ENCODE measurements at regions not wholly inside any gene's neighbourhood (a gene's known extent, or its start where the extent isn't known, plus 50 kb on each side); places are given as distances from the start of the nearest gene placed in this dataset.

DNA sequence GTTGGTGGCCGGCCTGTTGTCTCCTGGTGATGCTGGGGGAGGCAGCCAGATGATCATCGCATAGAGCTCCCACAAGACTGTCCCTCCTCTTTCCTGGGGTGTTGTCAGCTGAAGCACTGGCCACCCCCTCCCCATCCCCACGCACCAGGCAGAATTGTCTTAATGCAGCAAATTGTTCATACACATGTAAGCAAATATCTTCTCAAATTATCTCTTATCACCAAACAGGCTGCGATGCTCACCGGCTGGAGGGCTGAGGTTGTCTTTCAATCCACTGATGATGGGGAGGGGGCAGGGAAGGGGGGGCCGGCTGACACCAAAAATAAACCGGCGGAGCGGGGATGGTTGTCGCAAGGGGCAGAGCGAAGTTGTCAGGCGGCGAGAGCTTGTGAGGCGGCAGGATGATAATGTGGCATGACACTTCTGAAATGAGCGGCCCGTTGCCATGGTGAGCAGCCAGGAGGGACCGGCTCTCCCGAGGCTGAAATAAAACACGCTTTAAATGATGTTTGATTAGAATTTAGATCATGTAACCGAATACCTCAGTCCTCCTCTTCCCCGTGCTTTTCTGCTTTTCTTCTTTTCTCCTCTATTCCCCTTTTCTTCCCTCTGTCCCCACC lies 59.8 kb downstream of the MRM1 start:
- no peak overlapping the region for H3K4me3 Mint-ChIP-seq
- TF ChIP-seq, protein P1, sequence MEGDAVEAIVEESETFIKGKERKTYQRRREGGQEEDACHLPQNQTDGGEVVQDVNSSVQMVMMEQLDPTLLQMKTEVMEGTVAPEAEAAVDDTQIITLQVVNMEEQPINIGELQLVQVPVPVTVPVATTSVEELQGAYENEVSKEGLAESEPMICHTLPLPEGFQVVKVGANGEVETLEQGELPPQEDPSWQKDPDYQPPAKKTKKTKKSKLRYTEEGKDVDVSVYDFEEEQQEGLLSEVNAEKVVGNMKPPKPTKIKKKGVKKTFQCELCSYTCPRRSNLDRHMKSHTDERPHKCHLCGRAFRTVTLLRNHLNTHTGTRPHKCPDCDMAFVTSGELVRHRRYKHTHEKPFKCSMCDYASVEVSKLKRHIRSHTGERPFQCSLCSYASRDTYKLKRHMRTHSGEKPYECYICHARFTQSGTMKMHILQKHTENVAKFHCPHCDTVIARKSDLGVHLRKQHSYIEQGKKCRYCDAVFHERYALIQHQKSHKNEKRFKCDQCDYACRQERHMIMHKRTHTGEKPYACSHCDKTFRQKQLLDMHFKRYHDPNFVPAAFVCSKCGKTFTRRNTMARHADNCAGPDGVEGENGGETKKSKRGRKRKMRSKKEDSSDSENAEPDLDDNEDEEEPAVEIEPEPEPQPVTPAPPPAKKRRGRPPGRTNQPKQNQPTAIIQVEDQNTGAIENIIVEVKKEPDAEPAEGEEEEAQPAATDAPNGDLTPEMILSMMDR (IDR thresholded peaks at IDR 0.05; ENCODE audit: unreplicated experiment), result no peak
- peaks cover 63% of the 10 kb centered on the region for H3K27me3 Mint-ChIP-seq (ENCODE audit: low read depth)
- H3K9me3 Mint-ChIP-seq, result no peaks in the 10 kb centered on the region
- no peaks in the 10 kb centered on the region for H3K36me3 Mint-ChIP-seq
- H3K4me1 Mint-ChIP-seq, result peaks cover 4% of the 10 kb centered on the region
- no peak for DNase-seq (ENCODE audit: low spot score in 2 of 2, unreplicated experiment in 2 of 2)
- no peak overlapping the region for H3K27ac Mint-ChIP-seq

DNA sequence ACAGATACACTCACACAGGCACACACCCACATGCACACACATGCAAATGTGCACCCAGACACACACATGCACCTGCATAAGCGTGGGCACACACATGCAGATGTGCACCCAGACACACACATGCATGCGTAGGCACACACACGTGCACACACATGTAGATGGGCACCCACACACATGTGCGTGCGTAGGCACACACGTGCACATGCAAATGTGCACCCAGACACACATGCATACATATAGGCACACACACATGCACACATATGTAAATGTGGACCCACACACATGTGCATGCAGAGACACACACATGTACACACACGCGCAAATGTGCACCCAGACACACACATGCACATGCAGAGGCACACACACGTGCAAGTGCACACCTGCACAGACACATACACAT lies 60.3 kb downstream of the MRM1 start:
- Mint-ChIP-seq H3K27me3 (ENCODE audit: low read depth) (peaks cover 60% of the 10 kb centered on the region), H3K9me3 (no peaks in the 10 kb centered on the region), H3K4me3 (no peak overlapping the region), H3K4me1 (peaks cover 4% of the 10 kb centered on the region), H3K27ac (no peak overlapping the region), H3K36me3 (no peaks in the 10 kb centered on the region)
- DNase-seq (ENCODE audit: low spot score in 2 of 2, unreplicated experiment in 2 of 2), result no peak
- TF ChIP-seq, protein P1 (IDR thresholded peaks at IDR 0.05; ENCODE audit: unreplicated experiment), result no peak

DNA sequence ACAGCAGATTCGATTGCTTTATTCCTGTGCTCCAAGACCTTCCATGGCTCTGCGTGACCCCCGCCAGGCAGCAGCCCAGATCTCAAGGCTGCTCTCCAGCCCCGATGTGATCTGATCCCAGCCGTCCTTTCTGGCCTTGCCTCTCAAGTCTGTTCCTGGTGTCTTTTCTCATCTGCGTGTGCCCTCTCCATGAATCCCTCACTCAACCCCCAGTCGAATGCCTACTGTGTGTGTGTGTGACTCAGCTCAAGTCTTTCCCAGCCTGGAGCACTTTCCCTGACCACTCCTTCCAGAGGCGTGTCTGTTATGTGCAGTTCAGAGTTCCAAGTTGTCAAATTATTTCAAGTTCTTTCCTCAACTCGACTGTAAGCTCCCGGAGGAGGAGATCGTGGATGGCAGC lies 64.0 kb downstream of the MRM1 start:
- H3K36me3 Mint-ChIP-seq, result no peaks in the 10 kb centered on the region
- H3K27me3 Mint-ChIP-seq (ENCODE audit: low read depth), result peaks cover 41% of the 10 kb centered on the region
- no peak overlapping the region for H3K27ac Mint-ChIP-seq
- H3K4me3 Mint-ChIP-seq, result no peak overlapping the region
- TF ChIP-seq, protein P1 (IDR thresholded peaks at IDR 0.05; ENCODE audit: unreplicated experiment), result no peak
- no peak for DNase-seq (ENCODE audit: low spot score in 2 of 2, unreplicated experiment in 2 of 2)
- H3K4me1 Mint-ChIP-seq, result no peaks in the 10 kb centered on the region
- H3K9me3 Mint-ChIP-seq, result no peaks in the 10 kb centered on the region

- no peaks in the 10 kb centered on the region for H3K4me1 Mint-ChIP-seq
- DNase-seq (ENCODE audit: low spot score in 2 of 2, unreplicated experiment in 2 of 2), result no peak
- no peaks in the 10 kb centered on the region for H3K9me3 Mint-ChIP-seq
- no peak overlapping the region for H3K4me3 Mint-ChIP-seq
- peaks cover 37% of the 10 kb centered on the region for H3K27me3 Mint-ChIP-seq (ENCODE audit: low read depth)
- H3K27ac Mint-ChIP-seq, result no peak overlapping the region
- H3K36me3 Mint-ChIP-seq, result no peaks in the 10 kb centered on the region
- TF ChIP-seq, protein P1 (IDR thresholded peaks at IDR 0.05; ENCODE audit: unreplicated experiment), result no peak
Observed at GRCh38 chr17:36667922-36668321, 66.5 kb downstream of the MRM1 start.

- TF ChIP-seq, protein P1 (IDR thresholded peaks at IDR 0.05; ENCODE audit: unreplicated experiment), result no peak
- H3K27me3 Mint-ChIP-seq (ENCODE audit: low read depth), result peaks cover 33% of the 10 kb centered on the region
- H3K27ac Mint-ChIP-seq, result no peak overlapping the region
- H3K9me3 Mint-ChIP-seq, result no peaks in the 10 kb centered on the region
- no peaks in the 10 kb centered on the region for H3K36me3 Mint-ChIP-seq
- DNase-seq (ENCODE audit: low spot score in 2 of 2, unreplicated experiment in 2 of 2), result no peak
- H3K4me1 Mint-ChIP-seq, result no peaks in the 10 kb centered on the region
- no peak overlapping the region for H3K4me3 Mint-ChIP-seq
Observed at GRCh38 chr17:36668824-36669223, 67.4 kb downstream of the MRM1 start.

DNA sequence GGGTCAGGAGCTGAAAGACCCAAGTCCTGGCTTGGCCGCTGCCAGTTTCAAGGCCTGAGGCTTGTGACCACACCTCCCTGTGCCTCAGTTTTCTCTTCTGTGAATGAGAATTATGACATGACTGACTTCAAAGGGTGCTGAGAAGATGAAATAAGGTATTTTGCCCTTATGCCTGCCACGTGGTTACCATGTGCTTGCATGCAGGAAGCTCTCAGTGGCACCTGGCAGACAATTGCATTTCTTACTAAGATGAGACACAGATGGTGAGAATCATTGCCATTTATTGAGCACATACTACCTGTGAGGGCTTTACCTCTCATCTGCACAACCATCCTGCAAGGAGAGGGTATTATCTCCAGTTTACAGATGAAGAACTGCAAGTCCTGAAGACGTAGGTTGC lies 69.8 kb downstream of the MRM1 start:
- H3K9me3 Mint-ChIP-seq, result no peaks in the 10 kb centered on the region
- no peaks in the 10 kb centered on the region for H3K4me1 Mint-ChIP-seq
- no peak overlapping the region for H3K4me3 Mint-ChIP-seq
- TF ChIP-seq, protein P1 (IDR thresholded peaks at IDR 0.05; ENCODE audit: unreplicated experiment), result no peak
- DNase-seq (ENCODE audit: low spot score in 2 of 2, unreplicated experiment in 2 of 2), result no peak
- peaks cover 31% of the 10 kb centered on the region for H3K27me3 Mint-ChIP-seq (ENCODE audit: low read depth)
- no peak overlapping the region for H3K27ac Mint-ChIP-seq
- H3K36me3 Mint-ChIP-seq, result no peaks in the 10 kb centered on the region

Measured in mesothelial cell of epicardium (in vitro differentiated cells).